ENCODE measurements at regions not wholly inside any gene's neighbourhood (a gene's known extent, or its start where the extent isn't known, plus 50 kb on each side); places are given as distances from the start of the nearest gene placed in this dataset.

DNA sequence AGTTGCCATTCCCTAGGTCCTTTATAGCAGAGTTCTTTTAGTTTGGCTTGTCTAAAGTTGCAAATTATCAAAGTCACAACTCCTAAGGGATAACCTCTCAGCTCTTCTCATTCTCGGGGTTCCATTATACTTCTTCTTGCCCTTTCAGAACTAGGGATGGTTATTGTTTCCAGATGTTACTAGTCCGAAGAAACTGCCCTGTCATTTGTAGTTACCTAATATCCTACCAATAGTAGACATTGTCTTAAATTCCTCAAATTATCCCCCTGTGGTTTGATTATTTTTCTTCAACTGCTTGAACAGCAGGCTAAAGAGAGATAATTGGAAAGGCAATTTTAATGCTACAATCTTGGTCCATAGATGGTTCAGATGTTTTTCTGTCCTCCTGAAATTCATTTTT is 709.8 kb downstream of the KCTD16 start:
- peaks cover 1% of the 10 kb centered on the region for H3K27me3 Mint-ChIP-seq (ENCODE audit: low read depth)

GRCh38 chr5:144876990-144877389 is 706.3 kb downstream of the KCTD16 start:
- TF ChIP-seq, protein P1, sequence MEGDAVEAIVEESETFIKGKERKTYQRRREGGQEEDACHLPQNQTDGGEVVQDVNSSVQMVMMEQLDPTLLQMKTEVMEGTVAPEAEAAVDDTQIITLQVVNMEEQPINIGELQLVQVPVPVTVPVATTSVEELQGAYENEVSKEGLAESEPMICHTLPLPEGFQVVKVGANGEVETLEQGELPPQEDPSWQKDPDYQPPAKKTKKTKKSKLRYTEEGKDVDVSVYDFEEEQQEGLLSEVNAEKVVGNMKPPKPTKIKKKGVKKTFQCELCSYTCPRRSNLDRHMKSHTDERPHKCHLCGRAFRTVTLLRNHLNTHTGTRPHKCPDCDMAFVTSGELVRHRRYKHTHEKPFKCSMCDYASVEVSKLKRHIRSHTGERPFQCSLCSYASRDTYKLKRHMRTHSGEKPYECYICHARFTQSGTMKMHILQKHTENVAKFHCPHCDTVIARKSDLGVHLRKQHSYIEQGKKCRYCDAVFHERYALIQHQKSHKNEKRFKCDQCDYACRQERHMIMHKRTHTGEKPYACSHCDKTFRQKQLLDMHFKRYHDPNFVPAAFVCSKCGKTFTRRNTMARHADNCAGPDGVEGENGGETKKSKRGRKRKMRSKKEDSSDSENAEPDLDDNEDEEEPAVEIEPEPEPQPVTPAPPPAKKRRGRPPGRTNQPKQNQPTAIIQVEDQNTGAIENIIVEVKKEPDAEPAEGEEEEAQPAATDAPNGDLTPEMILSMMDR (IDR thresholded peaks at IDR 0.05; ENCODE audit: unreplicated experiment) = no peak
- no peak for DNase-seq (ENCODE audit: low spot score in 2 of 2, unreplicated experiment in 2 of 2)
- H3K36me3 Mint-ChIP-seq = no peaks in the 10 kb centered on the region
- H3K27ac Mint-ChIP-seq = no peak overlapping the region
- H3K4me1 Mint-ChIP-seq = no peaks in the 10 kb centered on the region
- H3K27me3 Mint-ChIP-seq (ENCODE audit: low read depth) = peaks cover 8% of the 10 kb centered on the region
- no peaks in the 10 kb centered on the region for H3K9me3 Mint-ChIP-seq
- no peak overlapping the region for H3K4me3 Mint-ChIP-seq

More for the DNA sequence above, 709.8 kb downstream of the KCTD16 start:
- Mint-ChIP-seq H3K36me3 (no peaks in the 10 kb centered on the region), H3K4me3 (no peak overlapping the region), H3K9me3 (no peaks in the 10 kb centered on the region), H3K27ac (no peak overlapping the region), H3K4me1 (no peaks in the 10 kb centered on the region)
- DNase-seq (ENCODE audit: low spot score in 2 of 2, unreplicated experiment in 2 of 2) = no peak
- TF ChIP-seq, protein P1 (IDR thresholded peaks at IDR 0.05; ENCODE audit: unreplicated experiment) = no peak

DNA sequence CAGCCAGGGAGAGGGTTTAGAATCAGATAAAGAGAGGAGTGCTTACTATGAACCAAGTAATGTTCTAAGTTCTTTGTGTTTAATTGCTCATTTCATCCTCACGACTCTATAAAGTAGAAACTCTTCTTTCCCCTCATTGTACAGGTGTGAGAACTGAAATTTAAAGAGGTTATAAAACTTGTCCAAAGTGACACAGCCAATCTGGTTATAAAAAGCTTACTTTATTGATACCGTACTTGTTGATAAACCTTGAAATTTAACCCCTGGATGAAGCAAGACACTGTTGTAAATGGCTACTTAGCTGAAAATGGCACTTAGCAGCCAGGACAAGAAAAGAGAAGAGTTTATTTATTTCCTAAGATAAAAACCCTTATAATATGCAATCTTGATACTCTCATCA is 702.4 kb downstream of the KCTD16 start:
- H3K36me3 Mint-ChIP-seq = no peaks in the 10 kb centered on the region
- no peak overlapping the region for H3K27ac Mint-ChIP-seq
- H3K4me1 Mint-ChIP-seq = no peaks in the 10 kb centered on the region
- DNase-seq (ENCODE audit: low spot score in 2 of 2, unreplicated experiment in 2 of 2) = no peak
- peaks cover 9% of the 10 kb centered on the region for H3K27me3 Mint-ChIP-seq (ENCODE audit: low read depth)
- TF ChIP-seq, protein P1 (IDR thresholded peaks at IDR 0.05; ENCODE audit: unreplicated experiment) = no peak
- H3K4me3 Mint-ChIP-seq = no peak overlapping the region
- H3K9me3 Mint-ChIP-seq = no peaks in the 10 kb centered on the region

DNA sequence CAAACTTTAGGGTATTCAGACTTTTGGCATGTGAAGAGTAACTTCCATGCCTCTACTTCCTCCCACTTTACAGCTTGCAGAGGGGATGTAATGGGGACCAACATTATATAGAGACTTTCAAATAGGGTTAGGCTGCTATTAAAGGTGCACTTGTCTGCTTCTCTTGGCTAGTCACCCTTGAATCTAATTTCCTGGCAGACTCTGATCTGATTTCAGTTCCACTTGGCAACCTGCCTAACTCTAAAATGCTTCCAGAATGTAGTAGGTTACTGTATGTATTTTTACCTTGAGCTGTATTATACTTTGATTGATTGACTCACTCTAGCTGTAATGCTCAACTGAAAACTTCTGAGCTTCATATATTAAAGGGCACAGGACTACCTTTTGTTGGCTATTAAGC is 693.4 kb downstream of the KCTD16 start:
- Mint-ChIP-seq H3K9me3 (no peaks in the 10 kb centered on the region), H3K4me1 (peaks cover 12% of the 10 kb centered on the region), H3K27ac (no peak overlapping the region), H3K36me3 (no peaks in the 10 kb centered on the region), H3K27me3 (ENCODE audit: low read depth) (no peaks in the 10 kb centered on the region), H3K4me3 (no peak overlapping the region)
- TF ChIP-seq, protein P1 (IDR thresholded peaks at IDR 0.05; ENCODE audit: unreplicated experiment) = no peak
- DNase-seq (ENCODE audit: low spot score in 2 of 2, unreplicated experiment in 2 of 2) = no peak

- H3K9me3 Mint-ChIP-seq = peaks cover 13% of the 10 kb centered on the region
- H3K4me1 Mint-ChIP-seq = no peaks in the 10 kb centered on the region
- no peak overlapping the region for H3K27ac Mint-ChIP-seq
- DNase-seq (ENCODE audit: low spot score in 2 of 2, unreplicated experiment in 2 of 2) = no peak
- no peak overlapping the region for H3K4me3 Mint-ChIP-seq
- no peaks in the 10 kb centered on the region for H3K36me3 Mint-ChIP-seq
- TF ChIP-seq, protein P1 (IDR thresholded peaks at IDR 0.05; ENCODE audit: unreplicated experiment) = no peak
- no peaks in the 10 kb centered on the region for H3K27me3 Mint-ChIP-seq (ENCODE audit: low read depth)
Measured at GRCh38 chr5:144857454-144857853, 686.8 kb downstream of the KCTD16 start.

DNA sequence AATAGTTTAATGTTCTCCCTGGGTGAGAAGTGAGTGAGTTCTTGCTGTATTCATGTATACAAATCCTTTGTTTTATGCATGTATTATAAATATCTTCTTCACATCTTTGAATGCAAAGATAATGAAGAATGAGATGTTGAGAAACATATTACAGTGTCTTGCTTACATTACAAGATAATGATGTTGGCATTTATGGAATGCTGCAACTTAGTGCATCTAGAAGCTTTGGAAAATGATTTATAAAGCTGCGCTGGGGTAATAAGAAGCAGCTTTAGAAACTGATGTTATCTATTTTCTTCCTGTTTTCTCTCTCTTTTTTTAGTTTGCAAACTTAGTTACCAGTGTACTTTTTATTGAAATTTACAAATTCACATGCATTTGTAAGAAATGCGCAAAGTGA is 673.4 kb downstream of the KCTD16 start:
- TF ChIP-seq, protein P1 (IDR thresholded peaks at IDR 0.05; ENCODE audit: unreplicated experiment) = no peak
- Mint-ChIP-seq H3K36me3 (no peaks in the 10 kb centered on the region), H3K4me1 (peaks cover 18% of the 10 kb centered on the region), H3K27ac (no peak overlapping the region), H3K4me3 (no peak overlapping the region), H3K9me3 (no peaks in the 10 kb centered on the region), H3K27me3 (ENCODE audit: low read depth) (peaks cover 5% of the 10 kb centered on the region)
- DNase-seq (ENCODE audit: low spot score in 2 of 2, unreplicated experiment in 2 of 2) = no peak

Data from mesothelial cell of epicardium (in vitro differentiated cells).